ENCODE measurements at regions not wholly inside any gene's neighbourhood (a gene's known extent, or its start where the extent isn't known, plus 50 kb on each side); places are given as distances from the start of the nearest gene placed in this dataset.

GRCh38 chr5:110956280-110956912 lies 115.1 kb upstream of the TSLP start:
- no peak for TF ChIP-seq EZH2 (IDR thresholded peaks at IDR 0.05; ENCODE audit: borderline replicate concordance, low read depth, low read length, poor library complexity, severe bottlenecking)
- TF ChIP-seq CTCF (conservative IDR thresholded peaks at IDR 0.05; ENCODE audit: low read depth, low read length) = no peak
- POLR2A ChIA-PET (ENCODE audit: low non-redundant PET) = no interaction called here
- Histone ChIP-seq H3K9me3 (ENCODE audit: low read depth, low read length, poor library complexity, severe bottlenecking) (no peaks in the 10 kb centered on the region), H3K4me1 (ENCODE audit: insufficient read depth, low read length, poor library complexity, severe bottlenecking) (no peaks in the 10 kb centered on the region), H3K27me3 (replicated peaks; ENCODE audit: insufficient read depth, low read depth, low read length, poor library complexity) (peaks cover 14% of the 10 kb centered on the region), H3K36me3 (ENCODE audit: insufficient read depth, low read length, poor library complexity, severe bottlenecking) (no peaks in the 10 kb centered on the region), H3K4me3 (ENCODE audit: low read depth, low read length, poor library complexity, severe bottlenecking) (no peak overlapping the region), H3K27ac (ENCODE audit: low read depth, low read length, poor library complexity, severe bottlenecking) (no peak overlapping the region)
- CTCF ChIA-PET = no interaction called here
- intact Hi-C loops (cut with micrococcal nuclease; ENCODE audit: unreplicated experiment) = no loop called here
- no peak for DNase-seq (ENCODE audit: low spot score)
- BruUV-seq (replicated peaks) = no TSS peak

- TF ChIP-seq EZH2 (IDR thresholded peaks at IDR 0.05; ENCODE audit: borderline replicate concordance, low read depth, low read length, poor library complexity, severe bottlenecking) (no peak), CTCF (conservative IDR thresholded peaks at IDR 0.05; ENCODE audit: low read depth, low read length) (no peak)
- Histone ChIP-seq H3K4me1 (ENCODE audit: insufficient read depth, low read length, poor library complexity, severe bottlenecking) (no peaks in the 10 kb centered on the region), H3K36me3 (ENCODE audit: insufficient read depth, low read length, poor library complexity, severe bottlenecking) (no peaks in the 10 kb centered on the region), H3K27ac (ENCODE audit: low read depth, low read length, poor library complexity, severe bottlenecking) (no peak overlapping the region), H3K4me3 (ENCODE audit: low read depth, low read length, poor library complexity, severe bottlenecking) (no peak overlapping the region), H3K27me3 (replicated peaks; ENCODE audit: insufficient read depth, low read depth, low read length, poor library complexity) (peaks cover 11% of the 10 kb centered on the region), H3K9me3 (ENCODE audit: low read depth, low read length, poor library complexity, severe bottlenecking) (no peaks in the 10 kb centered on the region)
- BruUV-seq (replicated peaks) = no TSS peak
- ChIA-PET POLR2A (ENCODE audit: low non-redundant PET) (no interaction called here), CTCF (no interaction called here)
- intact Hi-C loops (cut with micrococcal nuclease; ENCODE audit: unreplicated experiment) = no loop called here
- DNase-seq (ENCODE audit: low spot score) = no peak
These were observed 114.3 kb upstream of the TSLP start for GRCh38 chr5:110956913-110957813.

- intact Hi-C loops (cut with micrococcal nuclease; ENCODE audit: unreplicated experiment) = no loop called here
- DNase-seq (ENCODE audit: low spot score) = no peak
- H3K4me3 ChIP-seq (ENCODE audit: low read depth, low read length, poor library complexity, severe bottlenecking) = no peak overlapping the region
- no TSS peak for BruUV-seq (replicated peaks)
- TF ChIP-seq EZH2 (IDR thresholded peaks at IDR 0.05; ENCODE audit: borderline replicate concordance, low read depth, low read length, poor library complexity, severe bottlenecking) = no peak
- TF ChIP-seq CTCF (conservative IDR thresholded peaks at IDR 0.05; ENCODE audit: low read depth, low read length) = no peak
- H3K9me3 ChIP-seq (ENCODE audit: low read depth, low read length, poor library complexity, severe bottlenecking) = no peaks in the 10 kb centered on the region
- H3K4me1 ChIP-seq (ENCODE audit: insufficient read depth, low read length, poor library complexity, severe bottlenecking) = no peaks in the 10 kb centered on the region
- POLR2A ChIA-PET (ENCODE audit: low non-redundant PET) = no interaction called here
- peaks cover 4% of the 10 kb centered on the region for H3K27me3 ChIP-seq (replicated peaks; ENCODE audit: insufficient read depth, low read depth, low read length, poor library complexity)
- H3K27ac ChIP-seq (ENCODE audit: low read depth, low read length, poor library complexity, severe bottlenecking) = no peak overlapping the region
- no peaks in the 10 kb centered on the region for H3K36me3 ChIP-seq (ENCODE audit: insufficient read depth, low read length, poor library complexity, severe bottlenecking)
- CTCF ChIA-PET = no interaction called here
These were observed 113.6 kb upstream of the TSLP start for GRCh38 chr5:110957934-110958333.
